D721Med (cell line): ENCODE measurements at regions not wholly inside any gene's neighbourhood (a gene's known extent, or its start where the extent isn't known, plus 50 kb on each side); places are given as distances from the start of the nearest gene placed in this dataset.

Experiments
- DNase-seq: peaks from one replicate; pipeline ENCODE4 v3.0.0; 2011; ENCODE audit warnings: low spot score; ENCODE audit not compliant: insufficient read length
- FAIRE-seq: peaks from 2 replicates; lab custom pipeline; 2011; peaks lifted over from hg19 to GRCh38; lab: Jason Lieb, UNC
- CTCF ChIP-seq: IDR thresholded peaks from 2 replicates; pipeline ENCODE4 v1.5.1; 2012; ENCODE audit warnings: mild to moderate bottlenecking, control low read depth; ENCODE audit not compliant: insufficient read depth; ENCODE audit errors: missing control alignments

GRCh38 chr2:45067859-45068570 lies 58.8 kb upstream of the SIX2 start:
- TF ChIP-seq CTCF: no peak
- no peak for FAIRE-seq
- no peak for DNase-seq
